ENCODE measurements at regions not wholly inside any gene's neighbourhood (a gene's known extent, or its start where the extent isn't known, plus 50 kb on each side); places are given as distances from the start of the nearest gene placed in this dataset.

- H3K4me3 Mint-ChIP-seq: no peak overlapping the region
- H3K27me3 Mint-ChIP-seq: no peaks in the 10 kb centered on the region
- H3K4me3 ChIP-seq (ENCODE audit: low read depth, low read length): no peak overlapping the region
- no peaks in the 10 kb centered on the region for H3K36me3 ChIP-seq (ENCODE audit: control insufficient read depth, insufficient read depth, low read length)
- H3K9me3 Mint-ChIP-seq: peaks cover 1 to 34% (median 13%) of the 10 kb centered on the region in 7 donors
- DNase-seq (no peak), ATAC-seq (ENCODE audit: low read depth in 2 of 2) (no peak)
- no peak overlapping the region for H3K27ac ChIP-seq (ENCODE audit: insufficient read depth, low read length, poor library complexity, severe bottlenecking)
- no peak overlapping the region for H3K27ac Mint-ChIP-seq
- H3K9me3 ChIP-seq (ENCODE audit: control insufficient read depth in 2 of 2, low read length in 2 of 2): peaks cover 0 to 7% of the 10 kb centered on the region in 2 experiments
- H3K4me1 ChIP-seq (ENCODE audit: control insufficient read depth, insufficient read depth, low read length, poor library complexity, severe bottlenecking): no peaks in the 10 kb centered on the region
- H3K36me3 Mint-ChIP-seq: no peaks in the 10 kb centered on the region
- H3K27me3 ChIP-seq (ENCODE audit: control insufficient read depth, insufficient read depth, low read length): no peaks in the 10 kb centered on the region
- no peaks in the 10 kb centered on the region for H3K4me1 Mint-ChIP-seq
Measured at GRCh38 chr18:34431042-34431441, 206.3 kb upstream of the NOL4 start.

DNA sequence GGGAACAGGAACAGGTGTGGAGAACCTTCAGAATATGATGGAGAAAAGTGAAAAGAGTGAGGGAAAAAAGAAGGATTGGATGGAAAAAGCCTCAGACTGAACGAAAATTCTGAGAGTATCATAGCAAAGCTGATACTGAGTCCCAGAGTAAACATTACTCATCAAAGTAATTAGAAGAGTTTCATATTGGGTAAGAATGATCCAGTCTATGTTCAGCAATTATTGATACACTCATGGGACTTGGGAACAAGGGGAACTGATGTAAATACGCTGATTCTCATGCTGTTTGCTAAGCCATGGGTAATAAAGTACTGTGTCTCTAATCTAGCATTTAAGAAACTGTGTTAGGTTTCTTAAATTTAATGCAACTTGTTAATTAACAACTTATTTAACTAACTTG lies 219.9 kb upstream of the NOL4 start:
- Histone ChIP-seq H3K27me3 (ENCODE audit: control insufficient read depth, insufficient read depth, low read length) (no peaks in the 10 kb centered on the region), H3K4me3 (ENCODE audit: low read depth, low read length) (no peak overlapping the region), H3K4me1 (ENCODE audit: control insufficient read depth, insufficient read depth, low read length, poor library complexity, severe bottlenecking) (no peaks in the 10 kb centered on the region), H3K36me3 (ENCODE audit: control insufficient read depth, insufficient read depth, low read length) (no peaks in the 10 kb centered on the region), H3K27ac (ENCODE audit: insufficient read depth, low read length, poor library complexity, severe bottlenecking) (no peak overlapping the region), H3K9me3 (ENCODE audit: control insufficient read depth in 2 of 2, low read length in 2 of 2) (no peaks in the 10 kb centered on the region)
- ATAC-seq (ENCODE audit: low read depth in 2 of 2) (no peak), DNase-seq (no peak)
- Mint-ChIP-seq H3K27me3 (no peaks in the 10 kb centered on the region), H3K9me3 (peaks cover 3 to 21% (median 5%) of the 10 kb centered on the region in 7 donors), H3K36me3 (no peaks in the 10 kb centered on the region), H3K4me3 (no peak overlapping the region), H3K4me1 (no peaks in the 10 kb centered on the region), H3K27ac (no peak overlapping the region)

DNA sequence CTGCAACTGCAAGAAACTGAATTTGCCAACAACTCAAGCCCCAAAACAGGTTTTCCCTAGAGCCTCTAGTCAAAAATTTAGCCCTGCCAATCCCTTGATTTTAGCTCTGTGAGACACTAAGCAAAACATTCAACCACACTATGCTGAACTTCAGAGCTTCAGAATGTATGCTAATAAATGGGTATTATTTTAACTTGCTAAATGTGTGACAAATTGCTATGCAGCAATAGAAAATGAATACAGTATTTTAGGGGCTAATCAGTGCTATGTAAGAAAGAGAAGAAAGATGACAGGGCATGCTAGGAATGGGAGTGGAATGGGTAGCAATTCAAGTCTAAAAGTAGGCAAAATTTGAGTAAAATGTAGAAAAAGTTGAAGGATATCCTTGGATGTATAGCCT lies 223.9 kb upstream of the NOL4 start:
- H3K36me3 Mint-ChIP-seq: no peaks in the 10 kb centered on the region
- H3K27me3 Mint-ChIP-seq: no peaks in the 10 kb centered on the region
- no peak for DNase-seq
- Histone ChIP-seq H3K4me1 (ENCODE audit: control insufficient read depth, insufficient read depth, low read length, poor library complexity, severe bottlenecking) (no peaks in the 10 kb centered on the region), H3K4me3 (ENCODE audit: low read depth, low read length) (no peak overlapping the region), H3K27ac (ENCODE audit: insufficient read depth, low read length, poor library complexity, severe bottlenecking) (no peak overlapping the region), H3K27me3 (ENCODE audit: control insufficient read depth, insufficient read depth, low read length) (no peaks in the 10 kb centered on the region), H3K36me3 (ENCODE audit: control insufficient read depth, insufficient read depth, low read length) (no peaks in the 10 kb centered on the region), H3K9me3 (ENCODE audit: control insufficient read depth in 2 of 2, low read length in 2 of 2) (no peaks in the 10 kb centered on the region)
- peaks cover 7 to 25% (median 10%) of the 10 kb centered on the region in 7 donors for H3K9me3 Mint-ChIP-seq
- H3K4me3 Mint-ChIP-seq: no peak overlapping the region
- ATAC-seq (ENCODE audit: low read depth in 2 of 2): no peak
- H3K4me1 Mint-ChIP-seq: no peaks in the 10 kb centered on the region
- H3K27ac Mint-ChIP-seq: no peak overlapping the region

DNA sequence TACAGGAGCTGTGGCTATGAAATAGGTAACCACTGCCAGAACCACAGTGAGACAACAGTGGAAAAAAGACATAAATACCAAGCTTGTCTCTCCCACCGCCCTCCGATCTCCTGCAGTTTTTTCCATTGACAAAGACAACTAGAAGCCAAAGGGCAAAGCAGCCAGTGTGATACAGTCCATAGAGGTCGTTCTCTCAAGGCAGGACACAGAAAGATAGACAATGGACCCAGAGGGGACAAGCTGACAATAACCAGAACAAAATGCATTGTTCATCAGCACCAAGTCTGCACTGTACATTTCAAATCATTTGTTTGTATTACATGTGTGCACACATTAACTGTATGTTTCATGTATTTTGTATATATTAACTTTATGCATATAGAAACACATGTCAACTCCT lies 233.0 kb upstream of the NOL4 start:
- no peak for DNase-seq
- peaks cover 0 to 5% of the 10 kb centered on the region in 2 experiments for H3K9me3 ChIP-seq (ENCODE audit: control insufficient read depth in 2 of 2, low read length in 2 of 2)
- no peaks in the 10 kb centered on the region for H3K4me1 Mint-ChIP-seq
- no peak for ATAC-seq (ENCODE audit: low read depth in 2 of 2)
- no peak overlapping the region for H3K4me3 Mint-ChIP-seq
- no peak overlapping the region for H3K27ac ChIP-seq (ENCODE audit: insufficient read depth, low read length, poor library complexity, severe bottlenecking)
- no peak overlapping the region for H3K4me3 ChIP-seq (ENCODE audit: low read depth, low read length)
- H3K27ac Mint-ChIP-seq: no peak overlapping the region
- H3K27me3 ChIP-seq (ENCODE audit: control insufficient read depth, insufficient read depth, low read length): no peaks in the 10 kb centered on the region
- H3K36me3 Mint-ChIP-seq: no peaks in the 10 kb centered on the region
- H3K36me3 ChIP-seq (ENCODE audit: control insufficient read depth, insufficient read depth, low read length): no peaks in the 10 kb centered on the region
- no peaks in the 10 kb centered on the region for H3K4me1 ChIP-seq (ENCODE audit: control insufficient read depth, insufficient read depth, low read length, poor library complexity, severe bottlenecking)
- peaks cover 0 to 22% (median 7%) of the 10 kb centered on the region in 7 donors for H3K9me3 Mint-ChIP-seq
- H3K27me3 Mint-ChIP-seq: no peaks in the 10 kb centered on the region

- H3K9me3 ChIP-seq (ENCODE audit: control insufficient read depth in 2 of 2, low read length in 2 of 2): peaks cover 0 to 5% of the 10 kb centered on the region in 2 experiments
- peaks cover 0 to 16% (median 4%) of the 10 kb centered on the region in 7 donors for H3K9me3 Mint-ChIP-seq
- H3K36me3 Mint-ChIP-seq: no peaks in the 10 kb centered on the region
- no peaks in the 10 kb centered on the region for H3K36me3 ChIP-seq (ENCODE audit: control insufficient read depth, insufficient read depth, low read length)
- ATAC-seq (ENCODE audit: low read depth in 2 of 2) (no peak), DNase-seq (no peak)
- no peaks in the 10 kb centered on the region for H3K4me1 Mint-ChIP-seq
- H3K27me3 Mint-ChIP-seq: no peaks in the 10 kb centered on the region
- H3K27ac ChIP-seq (ENCODE audit: insufficient read depth, low read length, poor library complexity, severe bottlenecking): no peak overlapping the region
- no peak overlapping the region for H3K27ac Mint-ChIP-seq
- H3K27me3 ChIP-seq (ENCODE audit: control insufficient read depth, insufficient read depth, low read length): no peaks in the 10 kb centered on the region
- H3K4me3 Mint-ChIP-seq: no peak overlapping the region
- H3K4me3 ChIP-seq (ENCODE audit: low read depth, low read length): no peak overlapping the region
- H3K4me1 ChIP-seq (ENCODE audit: control insufficient read depth, insufficient read depth, low read length, poor library complexity, severe bottlenecking): no peaks in the 10 kb centered on the region
Measured at GRCh38 chr18:34458410-34458977, 233.8 kb upstream of the NOL4 start.

DNA sequence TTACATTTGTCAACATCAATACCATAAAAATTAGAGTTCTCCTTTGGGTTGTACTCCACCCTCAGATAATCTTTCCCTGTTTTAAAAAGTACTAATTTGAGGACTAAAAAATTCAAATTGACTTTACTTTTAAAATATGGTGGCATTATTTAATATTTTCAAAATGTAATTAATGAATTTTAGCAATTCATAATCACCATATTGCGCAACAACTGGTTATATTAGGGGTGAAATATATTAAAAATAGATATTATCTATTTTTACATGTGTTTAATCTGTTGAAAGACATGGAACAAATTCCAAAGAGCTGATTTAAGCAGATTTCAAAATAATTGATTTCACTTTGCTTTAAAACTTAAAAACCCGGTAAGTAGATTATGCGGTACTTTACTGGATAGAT lies 236.6 kb upstream of the NOL4 start:
- Mint-ChIP-seq H3K9me3 (peaks cover 0 to 18% (median 5%) of the 10 kb centered on the region in 7 donors), H3K27ac (no peak overlapping the region)
- H3K36me3 ChIP-seq (ENCODE audit: control insufficient read depth, insufficient read depth, low read length): no peaks in the 10 kb centered on the region

DNA sequence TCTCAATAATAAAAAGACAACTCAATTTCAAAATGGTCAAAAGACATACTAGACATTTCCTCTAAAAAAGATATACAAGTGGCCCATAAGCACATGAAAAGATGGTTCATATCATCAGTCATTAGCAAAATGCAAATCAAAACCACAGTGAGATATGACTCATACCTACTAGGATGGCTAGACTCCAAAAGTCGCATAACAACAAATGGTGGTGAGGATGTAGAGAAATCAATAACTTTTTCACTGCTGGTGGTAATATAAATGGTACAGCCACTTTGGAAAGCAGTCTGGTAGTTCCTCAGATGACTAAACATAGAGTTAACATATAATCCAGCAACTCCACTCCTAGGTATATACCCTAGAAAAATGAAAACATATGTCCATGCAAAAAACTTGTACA lies 242.3 kb upstream of the NOL4 start:
- Histone ChIP-seq H3K9me3 (ENCODE audit: control insufficient read depth in 2 of 2, low read length in 2 of 2) (no peaks in the 10 kb centered on the region), H3K4me1 (ENCODE audit: control insufficient read depth, insufficient read depth, low read length, poor library complexity, severe bottlenecking) (no peaks in the 10 kb centered on the region), H3K27ac (ENCODE audit: insufficient read depth, low read length, poor library complexity, severe bottlenecking) (no peak overlapping the region), H3K36me3 (ENCODE audit: control insufficient read depth, insufficient read depth, low read length) (no peaks in the 10 kb centered on the region), H3K4me3 (ENCODE audit: low read depth, low read length) (no peak overlapping the region), H3K27me3 (ENCODE audit: control insufficient read depth, insufficient read depth, low read length) (no peaks in the 10 kb centered on the region)
- Mint-ChIP-seq H3K27ac (no peak overlapping the region), H3K4me3 (no peak overlapping the region), H3K36me3 (no peaks in the 10 kb centered on the region), H3K9me3 (peaks cover 0 to 14% (median 5%) of the 10 kb centered on the region in 7 donors), H3K4me1 (no peaks in the 10 kb centered on the region), H3K27me3 (no peaks in the 10 kb centered on the region)
- DNase-seq: no peak
- no peak for ATAC-seq (ENCODE audit: low read depth in 2 of 2)

More for the DNA sequence above, 236.6 kb upstream of the NOL4 start:
- H3K27me3 Mint-ChIP-seq: no peaks in the 10 kb centered on the region
- no peak overlapping the region for H3K4me3 Mint-ChIP-seq
- no peaks in the 10 kb centered on the region for H3K4me1 Mint-ChIP-seq
- peaks cover 0 to 5% of the 10 kb centered on the region in 2 experiments for H3K9me3 ChIP-seq (ENCODE audit: control insufficient read depth in 2 of 2, low read length in 2 of 2)
- DNase-seq: no peak
- no peaks in the 10 kb centered on the region for H3K4me1 ChIP-seq (ENCODE audit: control insufficient read depth, insufficient read depth, low read length, poor library complexity, severe bottlenecking)
- H3K4me3 ChIP-seq (ENCODE audit: low read depth, low read length): no peak overlapping the region
- ATAC-seq (ENCODE audit: low read depth in 2 of 2): no peak
- H3K27me3 ChIP-seq (ENCODE audit: control insufficient read depth, insufficient read depth, low read length): no peaks in the 10 kb centered on the region
- H3K36me3 Mint-ChIP-seq: no peaks in the 10 kb centered on the region
- no peak overlapping the region for H3K27ac ChIP-seq (ENCODE audit: insufficient read depth, low read length, poor library complexity, severe bottlenecking)

DNA sequence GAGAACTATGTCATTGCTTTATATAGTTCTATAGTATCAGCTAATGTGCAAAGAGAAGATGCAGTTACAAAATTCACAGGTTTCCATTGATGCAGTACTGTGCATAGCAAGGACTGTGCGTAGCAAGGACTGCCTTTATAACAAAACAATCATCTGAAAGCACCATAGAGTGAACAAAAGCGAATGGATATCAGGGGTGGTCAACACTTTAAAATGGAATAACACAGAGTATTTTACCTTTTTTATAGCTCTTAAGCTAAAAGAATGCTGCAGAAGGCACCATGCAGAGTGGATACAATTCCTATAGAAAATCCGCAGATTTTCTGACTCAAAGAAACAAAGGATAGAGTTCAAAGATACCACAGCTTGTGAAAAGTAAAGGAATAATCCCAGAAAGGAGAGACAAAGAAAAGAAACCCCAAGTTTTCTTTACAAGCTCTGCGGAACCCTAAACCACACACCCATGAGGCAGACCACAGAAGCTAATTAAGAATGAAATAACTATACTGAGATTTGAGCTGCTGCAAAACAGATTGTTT lies 229.9 kb upstream of the DTNA start:
- Mint-ChIP-seq H3K36me3 (no peaks in the 10 kb centered on the region), H3K27me3 (no peaks in the 10 kb centered on the region), H3K4me1 (no peaks in the 10 kb centered on the region), H3K4me3 (no peak overlapping the region), H3K27ac (no peak overlapping the region), H3K9me3 (peaks cover 0 to 16% (median 2%) of the 10 kb centered on the region in 7 donors)
- H3K9me3 ChIP-seq (ENCODE audit: control insufficient read depth in 2 of 2, low read length in 2 of 2): no peaks in the 10 kb centered on the region
- no peaks in the 10 kb centered on the region for H3K4me1 ChIP-seq (ENCODE audit: control insufficient read depth, insufficient read depth, low read length, poor library complexity, severe bottlenecking)
- no peaks in the 10 kb centered on the region for H3K36me3 ChIP-seq (ENCODE audit: control insufficient read depth, insufficient read depth, low read length)
- H3K27me3 ChIP-seq (ENCODE audit: control insufficient read depth, insufficient read depth, low read length): no peaks in the 10 kb centered on the region
- DNase-seq (no peak), ATAC-seq (ENCODE audit: low read depth in 2 of 2) (no peak)
- H3K27ac ChIP-seq (ENCODE audit: insufficient read depth, low read length, poor library complexity, severe bottlenecking): no peak overlapping the region
- H3K4me3 ChIP-seq (ENCODE audit: low read depth, low read length): no peak overlapping the region

Measured in CD4-positive, CD25-positive, alpha-beta regulatory T cell (primary cell).